GM12878 (cell line): ENCODE measurements at regions not wholly inside any gene's neighbourhood (a gene's known extent, or its start where the extent isn't known, plus 50 kb on each side); places are given as distances from the start of the nearest gene placed in this dataset.

ENCODE experiments used
- ATAC-seq: fragments of 200-7000 bp; cut with Tn5 transposase; 3 replicates; pipeline ENCODE4 v1.9.1; 2020; ENCODE audit warnings: mild to moderate bottlenecking, moderate library complexity
- BruUV-seq: library from RNA; stranded (reverse); fragments of 400-500 nt; replicated peaks from 2 replicates; lab custom pipeline; 2021; lab: Mats Ljungman, UMichigan
- CTCF ChIA-PET: fragments of 300-600 bp; sonication (Branson Sonifier 250); formaldehyde crosslinking; extraction: SDS; loops from one replicate; lab custom pipeline; 2021; ENCODE audit warnings: inconsistent platforms; lab: Yijun Ruan, JAX
- POLR2A ChIA-PET: fragments of 350-600 bp; formaldehyde crosslinking; extraction: SDS; loops from one replicate; lab custom pipeline; 2021; ENCODE audit warnings: inconsistent platforms; lab: Charles Lee
- RAD21 ChIA-PET: fragments of 300-600 bp; sonication (Branson Sonifier 250); formaldehyde crosslinking; loops from one replicate; lab custom pipeline; 2023; ENCODE audit warnings: antibody characterized with exemption; ENCODE audit not compliant: unreplicated experiment; lab: Charles Lee
- SMC1A ChIA-PET: fragments of 300-600 bp; sonication (Branson Sonifier 250); formaldehyde crosslinking; loops from one replicate; lab custom pipeline; 2023; ENCODE audit not compliant: unreplicated experiment, uncharacterized antibody; lab: Charles Lee
- DNase-seq: peaks from one replicate; pipeline ENCODE4 v3.0.0-alpha.2; 2011; ENCODE audit warnings: low read depth, low spot score
- FAIRE-seq: peaks from 3 replicates; lab custom pipeline; 2011; peaks lifted over from hg19 to GRCh38; lab: Jason Lieb, UNC
- H2AFZ ChIP-seq: 2 replicates; pipeline ENCODE4 v1.6.0; 2011; ENCODE audit warnings: low read depth, low read length, control low read depth; ENCODE audit not compliant: control insufficient read depth
- H3K27ac ChIP-seq: 2 replicates; pipeline ENCODE4 v1.5.1; 2011; ENCODE audit warnings: control low read depth; ENCODE audit not compliant: control insufficient read depth, insufficient read depth
- H3K27me3 ChIP-seq, 2 experiments: replicated peaks in 1 of 2; 2 replicates each; pipeline versions ENCODE4 v1.6.0 to v1.6.1; 2011; ENCODE audit warnings: low read length in 1 of 2; ENCODE audit not compliant: control insufficient read depth in 2 of 2, insufficient read depth in 2 of 2
- H3K36me3 ChIP-seq, 2 experiments: 2 replicates each; pipeline ENCODE4 v1.5.1; 2011; ENCODE audit warnings: low read length in 1 of 2; ENCODE audit not compliant: control insufficient read depth in 2 of 2, insufficient read depth in 2 of 2
- H3K4me1 ChIP-seq: 2 replicates; pipeline ENCODE4 v1.6.1; 2011; ENCODE audit warnings: mild to moderate bottlenecking, low read length, moderate library complexity, mixed read lengths; ENCODE audit not compliant: control insufficient read depth, insufficient read depth
- H3K4me2 ChIP-seq: 2 replicates; pipeline ENCODE4 v1.6.0; 2011; ENCODE audit warnings: control low read depth; ENCODE audit not compliant: control insufficient read depth, insufficient read depth
- H3K4me3 ChIP-seq: fragments of 200-600 bp; sonication (generic); 2 replicates; pipeline ENCODE4 v1.5.1; 2016
- H3K79me2 ChIP-seq: 2 replicates; pipeline ENCODE4 v1.6.0; 2011; ENCODE audit warnings: low read length; ENCODE audit not compliant: control insufficient read depth, insufficient read depth
- H3K9ac ChIP-seq: 2 replicates; pipeline ENCODE4 v1.8.0; 2011; ENCODE audit warnings: low read length, control low read depth, mixed read lengths; ENCODE audit not compliant: control insufficient read depth, insufficient read depth
- H3K9me3 ChIP-seq: replicated peaks from 3 replicates; pipeline ENCODE4 v1.5.1; 2011; ENCODE audit warnings: mild to moderate bottlenecking, low read length; ENCODE audit not compliant: control insufficient read depth, insufficient read depth
- H4K20me1 ChIP-seq: 2 replicates; pipeline ENCODE4 v1.6.0; 2011; ENCODE audit not compliant: control insufficient read depth, insufficient read depth
- BMI1 ChIP-seq: fragments of 450-650 bp; IDR thresholded peaks from 2 replicates; pipeline ENCODE4 v1.6.1; 2016; ENCODE audit warnings: mild to moderate bottlenecking, moderate library complexity, borderline replicate concordance
- CBX5 ChIP-seq: sonication (generic); IDR thresholded peaks from 2 replicates; pipeline ENCODE4 v1.6.1; 2016; ENCODE audit warnings: low read depth, moderate library complexity, mild to moderate bottlenecking, inconsistent platforms
- GABPA ChIP-seq: IDR thresholded peaks from 2 replicates; pipeline ENCODE4 v1.6.1; 2014; ENCODE audit warnings: antibody characterized with exemption, low read depth, mild to moderate bottlenecking, inconsistent platforms
- MEF2B ChIP-seq: fragments of 450-650 bp; IDR thresholded peaks from 2 replicates; pipeline ENCODE4 v1.6.1; 2018; ENCODE audit warnings: mild to moderate bottlenecking, moderate library complexity; ENCODE audit not compliant: partially characterized antibody, poor library complexity, severe bottlenecking
- NR2C1 ChIP-seq: fragments of 450-650 bp; IDR thresholded peaks from 2 replicates; pipeline ENCODE4 v1.6.1; 2017; ENCODE audit warnings: antibody characterized with exemption, mild to moderate bottlenecking, moderate library complexity
- POLR2A ChIP-seq: IDR thresholded peaks from 2 replicates; pipeline ENCODE4 v1.6.1; 2011; ENCODE audit warnings: low read depth, mild to moderate bottlenecking, low read length
- ZSCAN29 ChIP-seq: fragments of 450-650 bp; IDR thresholded peaks from 2 replicates; pipeline ENCODE4 v1.6.1; 2017; ENCODE audit warnings: mild to moderate bottlenecking, moderate library complexity
- WGBS: methylation state at CpG from one replicate; pipeline ENCODE4 v1.1.6; 2016; ENCODE audit warnings: low lambda C conversion rate; ENCODE audit not compliant: insufficient replicate concordance, insufficient coverage; ENCODE audit errors: missing lambda C conversion rate; 5-methylcytosine and 5-hydroxymethylcytosine counted together
- in situ Hi-C: fragments of 300-500 bp; cut with MboI; formaldehyde crosslinking; loops from 9 replicates; pipeline ENCODE4 v1.14.3; 2018; ENCODE audit warnings: mixed read lengths
- intact Hi-C: fragments of 100-400 bp; cut with micrococcal nuclease; formaldehyde crosslinking; loops from one replicate; pipeline ENCODE4 v1.14.2; 2022; ENCODE audit not compliant: unreplicated experiment

DNA sequence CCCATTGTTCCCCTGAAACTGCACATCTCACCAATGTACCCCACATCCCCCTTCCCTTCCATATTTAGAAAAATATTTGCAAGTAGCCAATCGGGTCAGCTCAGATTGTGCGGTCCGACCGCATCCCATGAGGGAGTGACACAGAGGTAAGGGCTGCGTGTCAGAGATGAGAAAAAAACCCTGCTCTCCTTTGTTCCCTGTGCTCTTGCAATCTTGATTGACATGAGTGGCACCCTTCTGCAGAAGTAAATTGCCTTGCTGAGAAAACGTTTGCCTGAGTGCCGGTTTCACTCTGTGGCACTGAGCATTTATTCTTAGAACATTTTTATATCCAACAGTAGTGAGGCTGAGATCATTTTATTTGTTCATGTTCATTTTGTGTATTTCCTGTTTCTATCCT lies 81.6 kb upstream of the CCDC90B start:
- ChIA-PET SMC1A (no interaction called here), CTCF (no interaction called here), RAD21 (no interaction called here), POLR2A (no interaction called here)
- ATAC-seq: no peak
- H2AFZ ChIP-seq: no peak overlapping the region
- TF ChIP-seq CBX5 (peak; percentile 60; the same call in 1 of the 2 replicates), BMI1 (no peak)
- H3K4me1 ChIP-seq: no peaks in the 10 kb centered on the region
- no peak overlapping the region for H3K9ac ChIP-seq
- no peaks in the 10 kb centered on the region for H3K36me3 ChIP-seq
- in situ Hi-C loops (no loop called here), intact Hi-C loops (no loop called here)
- H3K9me3 ChIP-seq: no peaks in the 10 kb centered on the region; the same call in 2 of the 3 replicates
- H3K4me3 ChIP-seq: no peak overlapping the region
- 79% methylated on average over 7 of the region's 7 CpGs for whole genome bisulfite sequencing
- no peaks in the 10 kb centered on the region for H4K20me1 ChIP-seq
- no peak for FAIRE-seq
- H3K79me2 ChIP-seq: no peaks in the 10 kb centered on the region
- DNase-seq: no peak
- no peak overlapping the region for H3K27ac ChIP-seq
- BruUV-seq: no TSS peak
- H3K27me3 ChIP-seq: no peaks in the 10 kb centered on the region
- H3K4me2 ChIP-seq: no peak overlapping the region

- intact Hi-C loops (loop anchor here (5.0 kb wide), 1 partner anchor 52 kb away; no protein-coding TSS in a partner anchor), in situ Hi-C loops (no loop called here)
- Histone ChIP-seq H4K20me1 (no peaks in the 10 kb centered on the region), H3K27ac (no peak overlapping the region), H3K4me2 (no peak overlapping the region), H3K9me3 (no peaks in the 10 kb centered on the region; the same call in 2 of the 3 replicates), H3K79me2 (no peaks in the 10 kb centered on the region), H3K9ac (no peak overlapping the region), H2AFZ (no peak overlapping the region), H3K36me3 (no peaks in the 10 kb centered on the region), H3K4me1 (no peaks in the 10 kb centered on the region), H3K4me3 (no peak overlapping the region), H3K27me3 (no peaks in the 10 kb centered on the region)
- ATAC-seq (no peak), FAIRE-seq (no peak), DNase-seq (no peak)
- no TSS peak for BruUV-seq
- ChIA-PET RAD21 (no interaction called here), SMC1A (no interaction called here), POLR2A (no interaction called here), CTCF (no interaction called here)
- no peak for TF ChIP-seq POLR2A
- TF ChIP-seq ZSCAN29: no peak
- no peak for TF ChIP-seq NR2C1
- TF ChIP-seq GABPA: no peak
- TF ChIP-seq MEF2B: no peak
- 35% methylated on average over 3 of the region's 3 CpGs for WGBS
Observed at GRCh38 chr11:83364500-83365045, 78.4 kb upstream of the CCDC90B start.
